ENCODE measurements at regions not wholly inside any gene's neighbourhood (a gene's known extent, or its start where the extent isn't known, plus 50 kb on each side); places are given as distances from the start of the nearest gene placed in this dataset.

- Mint-ChIP-seq H3K27ac (no peak overlapping the region), H3K27me3 (ENCODE audit: insufficient read depth) (no peaks in the 10 kb centered on the region), H3K4me3 (no peak overlapping the region), H3K36me3 (ENCODE audit: low read depth) (no peaks in the 10 kb centered on the region), H3K9me3 (no peaks in the 10 kb centered on the region), H3K4me1 (peaks cover 16% of the 10 kb centered on the region)
- no peak for TF ChIP-seq CTCF (conservative IDR thresholded peaks at IDR 0.05)
- H3K9ac ChIP-seq (ENCODE audit: extremely low read depth, low read length, poor library complexity, severe bottlenecking) = no peak overlapping the region
- DNase-seq = no peak
- H3K4me1 ChIP-seq (ENCODE audit: control insufficient read depth, insufficient read depth, low read length) = no peaks in the 10 kb centered on the region
- no peaks in the 10 kb centered on the region for H3K36me3 ChIP-seq (ENCODE audit: control insufficient read depth, insufficient read depth, low read length)
- 92 to 100% methylated on average over 1 to 2 of the region's 2 CpGs for WGBS, 2 experiments (ENCODE audit: insufficient coverage in 1 of 2, insufficient read length in 1 of 2)
- no peaks in the 10 kb centered on the region for H3K27me3 ChIP-seq (ENCODE audit: control insufficient read depth, insufficient read depth, low read length, poor library complexity, severe bottlenecking)
- no peak overlapping the region for H3K4me3 ChIP-seq (ENCODE audit: low read length)
- H3K9me3 ChIP-seq (ENCODE audit: control insufficient read depth, low read length) = no peaks in the 10 kb centered on the region
- no peak overlapping the region for H3K27ac ChIP-seq (ENCODE audit: low read depth, low read length)
Observed at GRCh38 chr5:53814819-53815218, 254.4 kb downstream of the NDUFS4 start.

- H3K4me3 Mint-ChIP-seq = no peak overlapping the region
Observed at GRCh38 chr5:53815471-53815870, 255.0 kb downstream of the NDUFS4 start.

GRCh38 chr5:53817183-53817582 lies 256.7 kb downstream of the NDUFS4 start:
- no peak for TF ChIP-seq CTCF (conservative IDR thresholded peaks at IDR 0.05)
- no peak overlapping the region for H3K27ac Mint-ChIP-seq
- no peaks in the 10 kb centered on the region for H3K4me1 ChIP-seq (ENCODE audit: control insufficient read depth, insufficient read depth, low read length)
- no peaks in the 10 kb centered on the region for H3K9me3 Mint-ChIP-seq
- no peak overlapping the region for H3K27ac ChIP-seq (ENCODE audit: low read depth, low read length)
- H3K27me3 Mint-ChIP-seq (ENCODE audit: insufficient read depth) = no peaks in the 10 kb centered on the region
- H3K4me3 Mint-ChIP-seq = no peak overlapping the region
- H3K36me3 ChIP-seq (ENCODE audit: control insufficient read depth, insufficient read depth, low read length) = no peaks in the 10 kb centered on the region
- DNase-seq = no peak
- no peaks in the 10 kb centered on the region for H3K36me3 Mint-ChIP-seq (ENCODE audit: low read depth)
- no peak overlapping the region for H3K4me3 ChIP-seq (ENCODE audit: low read length)
- no peak overlapping the region for H3K9ac ChIP-seq (ENCODE audit: extremely low read depth, low read length, poor library complexity, severe bottlenecking)
- no peaks in the 10 kb centered on the region for H3K27me3 ChIP-seq (ENCODE audit: control insufficient read depth, insufficient read depth, low read length, poor library complexity, severe bottlenecking)
- peaks cover 16% of the 10 kb centered on the region for H3K4me1 Mint-ChIP-seq
- no peaks in the 10 kb centered on the region for H3K9me3 ChIP-seq (ENCODE audit: control insufficient read depth, low read length)

More at GRCh38 chr5:53815471-53815870, 255.0 kb downstream of the NDUFS4 start:
- Mint-ChIP-seq H3K36me3 (ENCODE audit: low read depth) (no peaks in the 10 kb centered on the region), H3K9me3 (no peaks in the 10 kb centered on the region), H3K27ac (no peak overlapping the region), H3K4me1 (peaks cover 16% of the 10 kb centered on the region), H3K27me3 (ENCODE audit: insufficient read depth) (no peaks in the 10 kb centered on the region)
- Histone ChIP-seq H3K27ac (ENCODE audit: low read depth, low read length) (no peak overlapping the region), H3K9ac (ENCODE audit: extremely low read depth, low read length, poor library complexity, severe bottlenecking) (no peak overlapping the region), H3K4me1 (ENCODE audit: control insufficient read depth, insufficient read depth, low read length) (no peaks in the 10 kb centered on the region), H3K4me3 (ENCODE audit: low read length) (no peak overlapping the region), H3K27me3 (ENCODE audit: control insufficient read depth, insufficient read depth, low read length, poor library complexity, severe bottlenecking) (no peaks in the 10 kb centered on the region), H3K36me3 (ENCODE audit: control insufficient read depth, insufficient read depth, low read length) (no peaks in the 10 kb centered on the region), H3K9me3 (ENCODE audit: control insufficient read depth, low read length) (no peaks in the 10 kb centered on the region)
- peak; percentile 75 for DNase-seq
- TF ChIP-seq CTCF (conservative IDR thresholded peaks at IDR 0.05) = no peak
- WGBS, 2 experiments (ENCODE audit: insufficient coverage in 1 of 2, insufficient read length in 1 of 2) = 84 to 100% methylated on average over 2 of the region's 2 CpGs
